ENCODE measurements at regions not wholly inside any gene's neighbourhood (a gene's known extent, or its start where the extent isn't known, plus 50 kb on each side); places are given as distances from the start of the nearest gene placed in this dataset.
A peak's percentile ranks its signal among the peaks of the same experiment; 100 is the strongest.

DNA sequence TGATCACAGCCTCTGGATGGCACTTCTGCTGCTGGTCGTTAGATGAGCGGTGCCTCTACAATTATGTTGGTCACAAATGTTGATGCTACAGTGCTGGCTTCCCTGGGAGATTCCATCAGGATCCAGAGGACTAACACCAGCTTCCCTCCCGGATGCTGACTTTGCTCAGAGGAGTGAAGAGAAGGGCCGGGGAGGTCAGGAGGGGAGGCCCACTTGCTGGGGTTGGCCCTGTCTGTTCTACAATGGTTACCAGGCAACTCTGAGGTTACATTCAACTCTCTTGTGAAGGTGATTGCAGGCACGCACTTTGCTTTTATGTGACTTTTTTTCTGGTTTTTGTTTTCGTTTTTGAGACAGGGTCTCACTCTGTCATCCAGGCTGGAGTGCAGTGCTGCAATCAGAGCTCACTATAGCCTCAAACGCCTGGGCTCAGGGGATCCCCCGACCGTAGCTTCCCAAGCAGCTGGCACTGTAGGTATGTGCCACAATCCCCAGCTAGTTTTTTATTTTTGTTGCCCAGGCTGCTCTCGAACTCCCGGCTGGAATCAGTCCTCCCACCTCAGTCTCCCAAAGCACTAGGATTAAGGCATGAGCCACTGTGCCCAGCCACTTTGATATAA, 112.5 kb downstream of the ADSS2 start:
- TF ChIP-seq, protein P1, sequence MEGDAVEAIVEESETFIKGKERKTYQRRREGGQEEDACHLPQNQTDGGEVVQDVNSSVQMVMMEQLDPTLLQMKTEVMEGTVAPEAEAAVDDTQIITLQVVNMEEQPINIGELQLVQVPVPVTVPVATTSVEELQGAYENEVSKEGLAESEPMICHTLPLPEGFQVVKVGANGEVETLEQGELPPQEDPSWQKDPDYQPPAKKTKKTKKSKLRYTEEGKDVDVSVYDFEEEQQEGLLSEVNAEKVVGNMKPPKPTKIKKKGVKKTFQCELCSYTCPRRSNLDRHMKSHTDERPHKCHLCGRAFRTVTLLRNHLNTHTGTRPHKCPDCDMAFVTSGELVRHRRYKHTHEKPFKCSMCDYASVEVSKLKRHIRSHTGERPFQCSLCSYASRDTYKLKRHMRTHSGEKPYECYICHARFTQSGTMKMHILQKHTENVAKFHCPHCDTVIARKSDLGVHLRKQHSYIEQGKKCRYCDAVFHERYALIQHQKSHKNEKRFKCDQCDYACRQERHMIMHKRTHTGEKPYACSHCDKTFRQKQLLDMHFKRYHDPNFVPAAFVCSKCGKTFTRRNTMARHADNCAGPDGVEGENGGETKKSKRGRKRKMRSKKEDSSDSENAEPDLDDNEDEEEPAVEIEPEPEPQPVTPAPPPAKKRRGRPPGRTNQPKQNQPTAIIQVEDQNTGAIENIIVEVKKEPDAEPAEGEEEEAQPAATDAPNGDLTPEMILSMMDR (conservative IDR thresholded peaks at IDR 0.05; ENCODE audit: low read depth, low read length): no peak
- DNase-seq (ENCODE audit: low read depth): no peak
- H3K4me3 ChIP-seq (ENCODE audit: low read length): no peak overlapping the region

DNA sequence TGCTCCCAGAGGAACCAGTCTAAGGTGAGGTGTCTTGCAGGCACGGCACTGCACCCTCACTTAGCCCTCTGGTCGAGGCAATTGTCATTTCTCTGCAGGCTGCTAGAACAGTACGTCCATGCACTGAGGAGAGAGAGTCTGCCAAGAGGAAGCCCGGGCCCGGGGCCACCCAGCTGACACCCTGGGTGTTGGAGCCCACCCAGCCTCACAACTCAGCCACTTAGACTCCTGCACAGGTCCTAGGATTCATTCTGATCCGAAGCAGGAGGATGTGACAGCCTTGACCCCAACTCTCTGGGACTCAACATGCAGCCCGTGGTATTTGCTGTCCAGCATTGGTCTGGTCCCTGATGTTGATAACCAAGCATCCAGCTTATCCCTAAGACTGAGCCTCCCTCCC, 111.9 kb downstream of the ADSS2 start:
- H3K4me3 ChIP-seq (ENCODE audit: low read length): no peak overlapping the region
- TF ChIP-seq, protein P1 (conservative IDR thresholded peaks at IDR 0.05; ENCODE audit: low read depth, low read length): no peak
- no peak for DNase-seq (ENCODE audit: low read depth)

DNA sequence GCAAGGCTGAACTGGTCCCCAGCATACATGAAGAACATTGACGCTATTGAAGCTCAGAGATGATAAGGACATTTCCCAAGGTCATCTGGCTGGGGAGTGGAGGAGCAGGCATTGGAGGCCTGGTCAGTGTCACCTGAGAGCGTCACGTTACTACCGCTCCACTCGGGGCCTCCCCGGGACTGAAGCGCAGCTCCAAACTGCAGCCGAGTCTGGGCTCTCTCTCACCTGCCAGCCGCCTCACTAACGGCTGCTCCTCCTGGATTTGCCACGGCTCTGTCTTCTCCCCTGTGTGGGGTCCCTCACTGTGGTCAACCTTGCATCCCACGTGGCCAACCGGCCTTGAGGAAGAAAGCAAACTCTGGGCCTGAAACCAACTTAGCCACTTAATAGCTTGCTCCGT, 111.3 kb downstream of the ADSS2 start:
- DNase-seq (ENCODE audit: low read depth): no peak
- H3K4me3 ChIP-seq (ENCODE audit: low read length): no peak overlapping the region
- TF ChIP-seq, protein P1 (conservative IDR thresholded peaks at IDR 0.05; ENCODE audit: low read depth, low read length): no peak

DNA sequence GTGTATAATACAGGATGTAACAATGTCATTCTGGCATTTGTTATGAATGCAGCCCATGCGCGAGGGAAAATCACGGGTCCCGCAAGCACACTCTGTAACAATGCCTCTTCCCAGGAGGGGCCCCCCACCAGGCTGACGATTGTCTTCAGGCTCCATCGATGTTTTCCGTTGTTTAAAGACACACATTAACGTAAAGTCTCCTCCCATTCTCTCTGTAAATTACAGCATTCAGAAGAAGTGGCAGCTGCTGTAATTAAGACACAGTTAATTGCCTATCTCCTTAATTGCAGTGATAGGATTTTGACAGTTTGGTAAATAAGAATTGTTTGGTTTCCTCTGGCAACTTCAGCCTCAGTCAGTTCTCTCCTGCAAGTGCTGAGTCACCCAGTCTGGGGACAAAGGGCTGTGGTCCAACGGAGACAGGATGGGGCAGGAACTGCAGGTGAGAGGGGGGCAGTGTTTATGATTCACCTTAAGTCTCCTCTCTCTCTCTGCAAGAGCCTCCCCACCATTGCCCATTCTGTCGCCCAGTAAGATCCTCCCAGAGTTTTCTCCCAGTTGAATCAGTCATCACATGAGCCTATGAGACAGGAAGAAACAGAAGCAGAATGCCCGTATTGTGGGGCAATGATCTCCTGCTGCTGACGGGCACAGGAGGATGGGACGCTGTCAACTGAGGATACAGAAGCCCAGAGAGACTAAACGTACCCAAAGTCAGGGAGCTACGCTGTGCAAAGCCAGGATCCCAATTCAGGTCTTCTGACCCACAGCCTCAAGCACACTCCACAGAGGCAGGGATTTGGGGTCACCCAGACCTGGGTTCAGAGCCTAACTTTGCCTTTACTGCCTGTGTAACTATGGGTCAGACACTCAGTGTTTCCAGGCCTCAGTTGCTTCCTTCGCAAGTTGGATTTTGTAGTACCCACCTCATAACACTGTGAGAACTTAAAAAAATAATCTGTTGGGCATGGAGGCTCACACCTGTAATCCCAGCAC, 110.0 kb downstream of the ADSS2 start:
- H3K4me3 ChIP-seq (ENCODE audit: low read length): no peak overlapping the region
- TF ChIP-seq, protein P1 (conservative IDR thresholded peaks at IDR 0.05; ENCODE audit: low read depth, low read length): no peak
- DNase-seq (ENCODE audit: low read depth): no peak

DNA sequence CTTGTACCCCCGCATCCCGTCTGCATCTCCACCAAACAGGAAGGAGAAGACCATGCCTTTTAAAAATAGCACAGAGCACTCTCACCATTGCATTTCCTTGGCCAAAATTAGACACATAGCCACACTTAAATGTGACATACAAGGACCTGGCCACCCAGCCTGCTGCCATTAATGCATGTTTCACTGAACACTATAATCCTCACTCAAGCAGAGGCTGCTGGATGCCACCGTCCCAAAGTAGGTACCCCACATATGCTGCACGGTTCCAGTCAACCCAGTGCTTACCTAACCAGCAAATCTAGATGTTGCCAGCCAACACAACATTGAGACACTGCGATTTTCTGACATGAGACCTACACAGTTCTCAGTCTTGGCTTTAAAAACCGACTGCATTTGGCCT, 107.7 kb downstream of the ADSS2 start:
- no peak overlapping the region for H3K4me3 ChIP-seq (ENCODE audit: low read length)
- TF ChIP-seq, protein P1 (conservative IDR thresholded peaks at IDR 0.05; ENCODE audit: low read depth, low read length): no peak
- no peak for DNase-seq (ENCODE audit: low read depth)

DNA sequence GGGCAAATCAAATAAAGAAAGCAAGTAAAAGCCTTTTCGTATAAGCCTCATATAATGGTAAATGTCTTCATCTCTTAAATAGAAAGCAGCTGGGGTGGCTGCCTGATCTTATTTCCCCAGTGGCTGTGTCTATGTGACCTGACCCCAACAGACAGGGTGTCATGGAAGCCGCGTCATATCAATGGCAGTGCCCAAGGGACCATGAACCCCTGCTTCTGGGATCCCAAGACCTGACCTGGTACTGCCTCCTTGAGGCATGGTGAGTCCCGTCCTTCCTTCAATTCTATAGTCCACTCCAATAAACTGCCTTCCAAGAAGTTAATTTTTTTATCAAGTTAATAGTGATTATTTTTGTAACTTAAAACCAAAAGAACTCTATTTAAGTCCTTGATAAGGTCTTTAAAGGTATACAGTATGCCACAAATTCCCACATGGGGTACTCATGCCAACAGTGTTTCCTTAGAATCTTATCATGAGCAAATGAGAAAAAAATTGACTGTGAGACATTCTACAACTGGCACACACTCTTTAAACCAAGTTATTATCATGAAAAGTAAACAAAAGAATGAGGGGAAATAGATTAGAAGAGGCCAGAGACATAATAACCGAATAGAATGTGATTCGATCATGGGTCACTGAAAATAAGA, 104.6 kb downstream of the ADSS2 start:
- no peak for DNase-seq (ENCODE audit: low read depth)
- TF ChIP-seq, protein P1 (conservative IDR thresholded peaks at IDR 0.05; ENCODE audit: low read depth, low read length): peak; percentile 4
- no peak overlapping the region for H3K4me3 ChIP-seq (ENCODE audit: low read length)
